Dendritic cell treated with granulocyte-macrophage colony-stimulating factor and Interleukin-4, amounts not matched to agents 40 ng/mL and 50 ng/mL, for 4 days (primary cell): ENCODE measurements at regions not wholly inside any gene's neighbourhood (a gene's known extent, or its start where the extent isn't known, plus 50 kb on each side); places are given as distances from the start of the nearest gene placed in this dataset.

Experiments used
- H3K27ac Mint-ChIP-seq: one replicate; pipeline ENCODE4 v1.8.0; 2022; ENCODE audit warnings: mild to moderate bottlenecking, mixed read lengths
- H3K27me3 Mint-ChIP-seq: one replicate; pipeline ENCODE4 v1.8.0; 2022; ENCODE audit warnings: mild to moderate bottlenecking, mixed read lengths
- H3K36me3 Mint-ChIP-seq: one replicate; pipeline ENCODE4 v1.8.0; 2022; ENCODE audit warnings: low read depth, mixed read lengths
- H3K4me1 Mint-ChIP-seq: one replicate; pipeline ENCODE4 v1.8.0; 2022; ENCODE audit warnings: low read depth, mixed read lengths
- H3K4me3 Mint-ChIP-seq: one replicate; pipeline ENCODE4 v1.8.0; 2022; ENCODE audit warnings: mild to moderate bottlenecking, moderate library complexity, mixed read lengths
- H3K9me3 Mint-ChIP-seq: one replicate; pipeline ENCODE4 v1.8.0; 2022; ENCODE audit warnings: mixed read lengths
- intact Hi-C: fragments of 100-400 bp; cut with micrococcal nuclease; formaldehyde crosslinking; loops from one replicate; pipeline ENCODE4 v1.15.0; 2022

GRCh38 chr3:88641033-88641604 is 466.3 kb upstream of the EPHA3 start:
- H3K9me3 Mint-ChIP-seq = peaks cover 44% of the 10 kb centered on the region
- no peak overlapping the region for H3K4me3 Mint-ChIP-seq
- intact Hi-C loops = no loop called here
- H3K4me1 Mint-ChIP-seq = no peaks in the 10 kb centered on the region
- H3K36me3 Mint-ChIP-seq = no peaks in the 10 kb centered on the region
- no peaks in the 10 kb centered on the region for H3K27me3 Mint-ChIP-seq
- no peak overlapping the region for H3K27ac Mint-ChIP-seq

GRCh38 chr3:88657459-88657858 is 450.0 kb upstream of the EPHA3 start:
- H3K9me3 Mint-ChIP-seq = peaks cover 17% of the 10 kb centered on the region
- no peaks in the 10 kb centered on the region for H3K36me3 Mint-ChIP-seq
- H3K4me3 Mint-ChIP-seq = no peak overlapping the region
- no peaks in the 10 kb centered on the region for H3K4me1 Mint-ChIP-seq
- intact Hi-C loops = no loop called here
- no peaks in the 10 kb centered on the region for H3K27me3 Mint-ChIP-seq
- no peak overlapping the region for H3K27ac Mint-ChIP-seq

GRCh38 chr3:88661433-88661824 is 446.0 kb upstream of the EPHA3 start:
- H3K27me3 Mint-ChIP-seq = no peaks in the 10 kb centered on the region
- H3K36me3 Mint-ChIP-seq = no peaks in the 10 kb centered on the region
- no peak overlapping the region for H3K4me3 Mint-ChIP-seq
- peaks cover 29% of the 10 kb centered on the region for H3K9me3 Mint-ChIP-seq
- no peak overlapping the region for H3K27ac Mint-ChIP-seq
- intact Hi-C loops = no loop called here
- H3K4me1 Mint-ChIP-seq = no peaks in the 10 kb centered on the region

GRCh38 chr3:88668180-88668579 is 439.2 kb upstream of the EPHA3 start:
- intact Hi-C loops = no loop called here
- H3K4me1 Mint-ChIP-seq = no peaks in the 10 kb centered on the region
- peaks cover 16% of the 10 kb centered on the region for H3K9me3 Mint-ChIP-seq
- no peaks in the 10 kb centered on the region for H3K27me3 Mint-ChIP-seq
- no peaks in the 10 kb centered on the region for H3K36me3 Mint-ChIP-seq
- no peak overlapping the region for H3K4me3 Mint-ChIP-seq
- H3K27ac Mint-ChIP-seq = no peak overlapping the region

GRCh38 chr3:88671573-88671972 is 435.8 kb upstream of the EPHA3 start:
- H3K36me3 Mint-ChIP-seq = no peaks in the 10 kb centered on the region
- H3K4me3 Mint-ChIP-seq = no peak overlapping the region
- H3K9me3 Mint-ChIP-seq = peaks cover 3% of the 10 kb centered on the region
- intact Hi-C loops = no loop called here
- no peaks in the 10 kb centered on the region for H3K27me3 Mint-ChIP-seq
- H3K27ac Mint-ChIP-seq = no peak overlapping the region
- no peaks in the 10 kb centered on the region for H3K4me1 Mint-ChIP-seq

GRCh38 chr3:88677298-88677697 is 430.1 kb upstream of the EPHA3 start:
- Mint-ChIP-seq H3K27me3 (no peaks in the 10 kb centered on the region), H3K9me3 (no peaks in the 10 kb centered on the region), H3K27ac (no peak overlapping the region), H3K4me1 (no peaks in the 10 kb centered on the region), H3K36me3 (no peaks in the 10 kb centered on the region), H3K4me3 (no peak overlapping the region)
- intact Hi-C loops = no loop called here

- Mint-ChIP-seq H3K27me3 (no peaks in the 10 kb centered on the region), H3K4me1 (no peaks in the 10 kb centered on the region), H3K4me3 (no peak overlapping the region), H3K36me3 (no peaks in the 10 kb centered on the region), H3K27ac (no peak overlapping the region), H3K9me3 (no peaks in the 10 kb centered on the region)
- intact Hi-C loops = no loop called here
Observed at GRCh38 chr3:88678747-88679146, 428.7 kb upstream of the EPHA3 start.

GRCh38 chr3:88690287-88690686 is 417.1 kb upstream of the EPHA3 start:
- Mint-ChIP-seq H3K9me3 (peaks cover 30% of the 10 kb centered on the region), H3K4me1 (no peaks in the 10 kb centered on the region), H3K4me3 (no peak overlapping the region), H3K36me3 (no peaks in the 10 kb centered on the region), H3K27ac (no peak overlapping the region), H3K27me3 (no peaks in the 10 kb centered on the region)
- intact Hi-C loops = no loop called here

- H3K27ac Mint-ChIP-seq = no peak overlapping the region
- no peak overlapping the region for H3K4me3 Mint-ChIP-seq
- no peaks in the 10 kb centered on the region for H3K4me1 Mint-ChIP-seq
- intact Hi-C loops = no loop called here
- no peaks in the 10 kb centered on the region for H3K36me3 Mint-ChIP-seq
- H3K9me3 Mint-ChIP-seq = peaks cover 30% of the 10 kb centered on the region
- no peaks in the 10 kb centered on the region for H3K27me3 Mint-ChIP-seq
Observed at GRCh38 chr3:88691081-88691480, 416.3 kb upstream of the EPHA3 start.

- H3K4me3 Mint-ChIP-seq = no peak overlapping the region
- H3K4me1 Mint-ChIP-seq = no peaks in the 10 kb centered on the region
- H3K36me3 Mint-ChIP-seq = no peaks in the 10 kb centered on the region
- peaks cover 5% of the 10 kb centered on the region for H3K9me3 Mint-ChIP-seq
- H3K27ac Mint-ChIP-seq = no peak overlapping the region
- intact Hi-C loops = no loop called here
- H3K27me3 Mint-ChIP-seq = no peaks in the 10 kb centered on the region
Observed at GRCh38 chr3:88703501-88704059, 403.8 kb upstream of the EPHA3 start.

- Mint-ChIP-seq H3K36me3 (no peaks in the 10 kb centered on the region), H3K27me3 (no peaks in the 10 kb centered on the region), H3K9me3 (peaks cover 5% of the 10 kb centered on the region), H3K4me3 (no peak overlapping the region), H3K27ac (no peak overlapping the region), H3K4me1 (no peaks in the 10 kb centered on the region)
- intact Hi-C loops = no loop called here
Observed at GRCh38 chr3:88704338-88704737, 403.1 kb upstream of the EPHA3 start.

- peaks cover 24% of the 10 kb centered on the region for H3K9me3 Mint-ChIP-seq
- no peaks in the 10 kb centered on the region for H3K36me3 Mint-ChIP-seq
- H3K4me1 Mint-ChIP-seq = no peaks in the 10 kb centered on the region
- H3K27ac Mint-ChIP-seq = no peak overlapping the region
- H3K4me3 Mint-ChIP-seq = no peak overlapping the region
- intact Hi-C loops = no loop called here
- no peaks in the 10 kb centered on the region for H3K27me3 Mint-ChIP-seq
Observed at GRCh38 chr3:88707837-88708236, 399.6 kb upstream of the EPHA3 start.

GRCh38 chr3:88712552-88712951 is 394.9 kb upstream of the EPHA3 start:
- Mint-ChIP-seq H3K4me3 (no peak overlapping the region), H3K4me1 (no peaks in the 10 kb centered on the region), H3K36me3 (no peaks in the 10 kb centered on the region), H3K9me3 (peaks cover 34% of the 10 kb centered on the region), H3K27ac (no peak overlapping the region), H3K27me3 (no peaks in the 10 kb centered on the region)
- intact Hi-C loops = no loop called here

- Mint-ChIP-seq H3K4me3 (no peak overlapping the region), H3K27ac (no peak overlapping the region), H3K4me1 (no peaks in the 10 kb centered on the region), H3K27me3 (no peaks in the 10 kb centered on the region), H3K9me3 (peaks cover 34% of the 10 kb centered on the region), H3K36me3 (no peaks in the 10 kb centered on the region)
- intact Hi-C loops = no loop called here
Observed at GRCh38 chr3:88713233-88713691, 394.2 kb upstream of the EPHA3 start.
